CD1c-positive myeloid dendritic cell (primary cell): ENCODE measurements at regions not wholly inside any gene's neighbourhood (a gene's known extent, or its start where the extent isn't known, plus 50 kb on each side); places are given as distances from the start of the nearest gene placed in this dataset.

Experiments
- DNase-seq: peaks from one replicate; pipeline ENCODE4 v3.0.0-alpha.2; 2016; ENCODE audit errors: extremely low spot score

GRCh38 chr3:13152826-13153710 lies 79.8 kb upstream of the IQSEC1 start:
- no peak for DNase-seq

GRCh38 chr3:13150624-13151023 lies 77.4 kb upstream of the IQSEC1 start:
- no peak for DNase-seq

GRCh38 chr3:13149330-13150108 lies 76.3 kb upstream of the IQSEC1 start:
- no peak for DNase-seq

- no peak for DNase-seq
Observed at GRCh38 chr3:13148561-13149329, 75.5 kb upstream of the IQSEC1 start.

GRCh38 chr3:13148126-13148525 lies 74.9 kb upstream of the IQSEC1 start:
- no peak for DNase-seq

- no peak for DNase-seq
Observed at GRCh38 chr3:13147344-13147743, 74.1 kb upstream of the IQSEC1 start.

GRCh38 chr3:13146643-13147143 lies 73.5 kb upstream of the IQSEC1 start:
- no peak for DNase-seq

GRCh38 chr3:13145826-13146642 lies 72.8 kb upstream of the IQSEC1 start:
- no peak for DNase-seq

- no peak for DNase-seq
Observed at GRCh38 chr3:13145131-13145825, 72.0 kb upstream of the IQSEC1 start.

GRCh38 chr3:13144163-13145023 lies 71.2 kb upstream of the IQSEC1 start:
- DNase-seq: no peak

- DNase-seq: no peak
Observed at GRCh38 chr3:13143381-13144004, 70.3 kb upstream of the IQSEC1 start.

GRCh38 chr3:13142552-13143380 lies 69.5 kb upstream of the IQSEC1 start:
- no peak for DNase-seq

- peak; percentile 2 for DNase-seq
Observed at GRCh38 chr3:13141991-13142412, 68.8 kb upstream of the IQSEC1 start.

- DNase-seq: no peak
Observed at GRCh38 chr3:13141183-13141582, 68.0 kb upstream of the IQSEC1 start.

GRCh38 chr3:13140596-13140995 lies 67.4 kb upstream of the IQSEC1 start:
- no peak for DNase-seq

- DNase-seq: no peak
Observed at GRCh38 chr3:13139471-13140065, 66.3 kb upstream of the IQSEC1 start.

- DNase-seq: no peak
Observed at GRCh38 chr3:13138833-13139145, 65.6 kb upstream of the IQSEC1 start.
